ENCODE measurements at regions not wholly inside any gene's neighbourhood (a gene's known extent, or its start where the extent isn't known, plus 50 kb on each side); places are given as distances from the start of the nearest gene placed in this dataset.
"Not testable (repeated sequence)": the region's sequence is repeated elsewhere in the genome, so short reads cannot be mapped to it uniquely, and the experiment has no call there.

GRCh38 chr6:170192905-170193304, 98.0 kb downstream of the DLL1 start:
- ChIA-PET POLR2A (no interaction called here), CTCF (no interaction called here)
- Histone ChIP-seq H3K36me3 (replicated peaks in 1 of 2; ENCODE audit: control insufficient read depth in 1 of 2, insufficient read depth in 2 of 2, low read length in 1 of 2) (no peaks in the 10 kb centered on the region), H3K9me3 (peaks cover 19% of the 10 kb centered on the region; the same call in 1 of the 2 replicates), H3K27ac (ENCODE audit: low read depth in 2 of 2, low read length in 1 of 2) (no peak overlapping the region), H3K79me2 (ENCODE audit: insufficient read depth) (no peaks in the 10 kb centered on the region), H2AFZ (ENCODE audit: low read depth) (no peak overlapping the region), H4K20me1 (ENCODE audit: insufficient read depth) (no peaks in the 10 kb centered on the region), H3K9me2 (no peaks in the 10 kb centered on the region), H3K4me1 (ENCODE audit: control insufficient read depth in 1 of 2, insufficient read depth in 2 of 2, low read depth in 1 of 2, low read length in 1 of 2) (no peaks in the 10 kb centered on the region; a peak in 1 of 4 replicates), H3F3A (replicated peaks; ENCODE audit: insufficient read depth) (no peaks in the 10 kb centered on the region), H3K27me3 (ENCODE audit: insufficient read depth) (no peaks in the 10 kb centered on the region), H3K4me3 (ENCODE audit: low read depth in 2 of 2, low read length in 1 of 2) (no peak overlapping the region), H3K9ac (no peak overlapping the region), H3K4me2 (no peak overlapping the region)
- 24% methylated on average over 5 of the region's 5 CpGs for WGBS (ENCODE audit: low lambda C conversion rate)
- no peak for DNase-seq
- no peak for TF ChIP-seq NFIC (IDR thresholded peaks at IDR 0.05; ENCODE audit: borderline replicate concordance)

- H3K4me1 ChIP-seq (ENCODE audit: control insufficient read depth in 1 of 2, insufficient read depth in 2 of 2, low read depth in 1 of 2, low read length in 1 of 2); H2AFZ ChIP-seq (ENCODE audit: low read depth); H3K4me3 ChIP-seq (ENCODE audit: low read depth in 2 of 2, low read length in 1 of 2); H3K9me2 ChIP-seq; H3K4me2 ChIP-seq; DNase-seq; H3K9ac ChIP-seq; H3K27ac ChIP-seq (ENCODE audit: low read depth in 2 of 2, low read length in 1 of 2); POLR2A ChIA-PET; H3K27me3 ChIP-seq (ENCODE audit: insufficient read depth); H3K79me2 ChIP-seq (ENCODE audit: insufficient read depth); CTCF ChIA-PET; H3F3A ChIP-seq (replicated peaks; ENCODE audit: insufficient read depth); H4K20me1 ChIP-seq (ENCODE audit: insufficient read depth); H3K36me3 ChIP-seq (replicated peaks in 1 of 2; ENCODE audit: control insufficient read depth in 1 of 2, insufficient read depth in 2 of 2, low read length in 1 of 2): not testable (repeated sequence)
- H3K9me3 ChIP-seq: peaks cover 19% of the 10 kb centered on the region; the same call in 1 of the 2 replicates
- 80% methylated on average over 1 of the region's 8 CpGs for WGBS (ENCODE audit: low lambda C conversion rate)
Measured at GRCh38 chr6:170192101-170192500, 98.8 kb downstream of the DLL1 start.

- Histone ChIP-seq H3K4me1 (ENCODE audit: control insufficient read depth in 1 of 2, insufficient read depth in 2 of 2, low read depth in 1 of 2, low read length in 1 of 2) (no peaks in the 10 kb centered on the region; a peak in 1 of 4 replicates), H3K27me3 (ENCODE audit: insufficient read depth) (no peaks in the 10 kb centered on the region), H3K4me3 (ENCODE audit: low read depth in 2 of 2, low read length in 1 of 2) (no peak overlapping the region), H3K79me2 (ENCODE audit: insufficient read depth) (no peaks in the 10 kb centered on the region), H3K36me3 (replicated peaks in 1 of 2; ENCODE audit: control insufficient read depth in 1 of 2, insufficient read depth in 2 of 2, low read length in 1 of 2) (no peaks in the 10 kb centered on the region), H4K20me1 (ENCODE audit: insufficient read depth) (no peaks in the 10 kb centered on the region), H3K9me2 (no peaks in the 10 kb centered on the region), H3K9me3 (peaks cover 7% of the 10 kb centered on the region; the same call in 1 of the 2 replicates), H2AFZ (ENCODE audit: low read depth) (no peak overlapping the region), H3K9ac (no peak overlapping the region), H3K27ac (ENCODE audit: low read depth in 2 of 2, low read length in 1 of 2) (no peak overlapping the region), H3F3A (replicated peaks; ENCODE audit: insufficient read depth) (no peaks in the 10 kb centered on the region), H3K4me2 (no peak overlapping the region)
- POLR2A ChIA-PET: no interaction called here
- CTCF ChIA-PET: no interaction called here
- WGBS (ENCODE audit: low lambda C conversion rate): 55% methylated on average over 5 of the region's 5 CpGs
- TF ChIP-seq RAD21 (IDR thresholded peaks at IDR 0.05; ENCODE audit: low read length): no peak
- DNase-seq: no peak
Measured at GRCh38 chr6:170190046-170190445, 100.8 kb downstream of the DLL1 start.

DNA sequence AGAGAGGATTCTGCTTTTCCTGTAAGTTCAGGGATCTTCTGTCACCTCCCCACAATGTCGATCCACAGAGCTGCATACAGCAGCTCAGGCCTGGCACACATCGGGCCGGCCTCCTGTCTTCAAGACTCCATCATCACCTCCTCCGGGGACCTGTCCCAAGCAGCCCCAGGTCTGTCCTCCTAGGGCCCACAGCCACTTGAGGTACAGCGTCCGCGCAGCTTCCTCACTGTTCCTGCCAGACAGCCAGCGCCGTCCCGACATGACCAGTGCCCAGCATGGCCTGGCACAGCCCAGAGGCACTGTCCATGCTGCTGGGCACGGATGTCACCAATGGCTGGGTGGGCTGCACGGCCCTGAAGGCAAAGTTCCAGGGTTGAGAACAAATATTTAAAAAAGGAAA, 101.6 kb downstream of the DLL1 start:
- Histone ChIP-seq H3K4me2 (no peak overlapping the region), H3K79me2 (ENCODE audit: insufficient read depth) (no peaks in the 10 kb centered on the region), H4K20me1 (ENCODE audit: insufficient read depth) (no peaks in the 10 kb centered on the region), H3K4me1 (ENCODE audit: control insufficient read depth in 1 of 2, insufficient read depth in 2 of 2, low read depth in 1 of 2, low read length in 1 of 2) (no peaks in the 10 kb centered on the region; a peak in 1 of 4 replicates), H2AFZ (ENCODE audit: low read depth) (no peak overlapping the region), H3K9me3 (peaks cover 4% of the 10 kb centered on the region; the same call in 1 of the 2 replicates), H3F3A (replicated peaks; ENCODE audit: insufficient read depth) (no peaks in the 10 kb centered on the region), H3K27me3 (ENCODE audit: insufficient read depth) (no peaks in the 10 kb centered on the region), H3K9ac (no peak overlapping the region), H3K36me3 (replicated peaks in 1 of 2; ENCODE audit: control insufficient read depth in 1 of 2, insufficient read depth in 2 of 2, low read length in 1 of 2) (no peaks in the 10 kb centered on the region), H3K27ac (ENCODE audit: low read depth in 2 of 2, low read length in 1 of 2) (no peak overlapping the region), H3K4me3 (ENCODE audit: low read depth in 2 of 2, low read length in 1 of 2) (no peak overlapping the region), H3K9me2 (no peaks in the 10 kb centered on the region)
- no peak for DNase-seq
- no peak for TF ChIP-seq MXI1 (IDR thresholded peaks at IDR 0.05; ENCODE audit: low read depth, low read length)
- TF ChIP-seq, protein P1, sequence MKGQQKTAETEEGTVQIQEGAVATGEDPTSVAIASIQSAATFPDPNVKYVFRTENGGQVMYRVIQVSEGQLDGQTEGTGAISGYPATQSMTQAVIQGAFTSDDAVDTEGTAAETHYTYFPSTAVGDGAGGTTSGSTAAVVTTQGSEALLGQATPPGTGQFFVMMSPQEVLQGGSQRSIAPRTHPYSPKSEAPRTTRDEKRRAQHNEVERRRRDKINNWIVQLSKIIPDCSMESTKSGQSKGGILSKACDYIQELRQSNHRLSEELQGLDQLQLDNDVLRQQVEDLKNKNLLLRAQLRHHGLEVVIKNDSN (IDR thresholded peaks at IDR 0.05; ENCODE audit: borderline replicate concordance, low read depth): no peak
- ChIA-PET CTCF (no interaction called here), POLR2A (no interaction called here)
- WGBS (ENCODE audit: low lambda C conversion rate): 58% methylated on average over 9 of the region's 12 CpGs

All from SK-N-SH (cell line).